SH-SY5Y (cell line): ENCODE measurements at regions not wholly inside any gene's neighbourhood (a gene's known extent, or its start where the extent isn't known, plus 50 kb on each side); places are given as distances from the start of the nearest gene placed in this dataset.

Experiments used
- GATA2 ChIP-seq: IDR thresholded peaks from 2 replicates; pipeline ENCODE4 v1.6.1; 2011; ENCODE audit warnings: mild to moderate bottlenecking, low read depth, low read length
- GATA3 ChIP-seq: IDR thresholded peaks from 2 replicates; pipeline ENCODE4 v1.6.1; 2011; ENCODE audit warnings: low read depth, mild to moderate bottlenecking, low read length, moderate library complexity

GRCh38 chr11:127609025-127609773 is 608.6 kb upstream of the KIRREL3 start:
- TF ChIP-seq GATA3 (no peak), GATA2 (no peak)
